ENCODE measurements at regions not wholly inside any gene's neighbourhood (a gene's known extent, or its start where the extent isn't known, plus 50 kb on each side); places are given as distances from the start of the nearest gene placed in this dataset.

- TF ChIP-seq CTCF (IDR thresholded peaks at IDR 0.05; ENCODE audit: insufficient read depth, low read length, poor library complexity, severe bottlenecking) = no peak
- Histone ChIP-seq H3K36me3 (ENCODE audit: control insufficient read depth, insufficient read depth, low read length) (no peaks in the 10 kb centered on the region), H3K27me3 (replicated peaks; ENCODE audit: control insufficient read depth, insufficient read depth, low read length) (no peaks in the 10 kb centered on the region), H3K4me3 (replicated peaks; ENCODE audit: low read depth, low read length) (no peak overlapping the region)
- DNase-seq (ENCODE audit: extremely low read depth, insufficient read length) = no peak
These were observed 975.9 kb downstream of the FLRT2 start for GRCh38 chr14:86505808-86506207.

DNA sequence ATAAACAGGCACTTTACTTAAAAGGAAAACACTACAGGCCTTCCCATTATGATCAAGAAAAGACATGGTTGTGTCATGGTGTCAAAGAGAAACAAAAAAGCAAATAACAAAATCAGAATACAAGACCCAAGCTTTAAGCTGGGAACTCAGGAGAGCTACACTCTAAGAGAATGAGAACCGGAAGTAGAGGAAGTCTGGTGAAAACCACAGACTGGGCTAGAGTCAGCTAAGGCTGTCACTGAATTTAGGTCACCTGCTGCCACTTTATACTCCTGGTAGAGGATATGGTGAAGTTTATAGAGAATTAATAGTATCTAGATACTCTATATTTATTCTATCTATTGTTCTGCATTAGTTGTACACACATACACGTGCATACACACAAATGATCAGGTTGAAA lies 971.7 kb downstream of the FLRT2 start:
- DNase-seq (ENCODE audit: extremely low read depth, insufficient read length) = no peak
- H3K36me3 ChIP-seq (ENCODE audit: control insufficient read depth, insufficient read depth, low read length) = no peaks in the 10 kb centered on the region
- TF ChIP-seq CTCF (IDR thresholded peaks at IDR 0.05; ENCODE audit: insufficient read depth, low read length, poor library complexity, severe bottlenecking) = no peak
- no peaks in the 10 kb centered on the region for H3K27me3 ChIP-seq (replicated peaks; ENCODE audit: control insufficient read depth, insufficient read depth, low read length)
- H3K4me3 ChIP-seq (replicated peaks; ENCODE audit: low read depth, low read length) = no peak overlapping the region

- H3K4me3 ChIP-seq (replicated peaks; ENCODE audit: low read depth, low read length) = no peak overlapping the region
- DNase-seq (ENCODE audit: extremely low read depth, insufficient read length) = no peak
- TF ChIP-seq CTCF (IDR thresholded peaks at IDR 0.05; ENCODE audit: insufficient read depth, low read length, poor library complexity, severe bottlenecking) = no peak
- H3K27me3 ChIP-seq (replicated peaks; ENCODE audit: control insufficient read depth, insufficient read depth, low read length) = no peaks in the 10 kb centered on the region
- no peaks in the 10 kb centered on the region for H3K36me3 ChIP-seq (ENCODE audit: control insufficient read depth, insufficient read depth, low read length)
These were observed 961.8 kb downstream of the FLRT2 start for GRCh38 chr14:86491743-86492142.

- no peak overlapping the region for H3K4me3 ChIP-seq (replicated peaks; ENCODE audit: low read depth, low read length)
- no peak for TF ChIP-seq CTCF (IDR thresholded peaks at IDR 0.05; ENCODE audit: insufficient read depth, low read length, poor library complexity, severe bottlenecking)
- H3K27me3 ChIP-seq (replicated peaks; ENCODE audit: control insufficient read depth, insufficient read depth, low read length) = no peaks in the 10 kb centered on the region
- no peak for DNase-seq (ENCODE audit: extremely low read depth, insufficient read length)
- no peaks in the 10 kb centered on the region for H3K36me3 ChIP-seq (ENCODE audit: control insufficient read depth, insufficient read depth, low read length)
These were observed 951.2 kb downstream of the FLRT2 start for GRCh38 chr14:86481104-86481503.

GRCh38 chr14:86464341-86464740 lies 934.4 kb downstream of the FLRT2 start:
- no peak for TF ChIP-seq CTCF (IDR thresholded peaks at IDR 0.05; ENCODE audit: insufficient read depth, low read length, poor library complexity, severe bottlenecking)
- no peak for DNase-seq (ENCODE audit: extremely low read depth, insufficient read length)
- H3K27me3 ChIP-seq (replicated peaks; ENCODE audit: control insufficient read depth, insufficient read depth, low read length) = no peaks in the 10 kb centered on the region
- no peaks in the 10 kb centered on the region for H3K36me3 ChIP-seq (ENCODE audit: control insufficient read depth, insufficient read depth, low read length)
- no peak overlapping the region for H3K4me3 ChIP-seq (replicated peaks; ENCODE audit: low read depth, low read length)

- H3K4me3 ChIP-seq (replicated peaks; ENCODE audit: low read depth, low read length) = no peak overlapping the region
- no peak for DNase-seq (ENCODE audit: extremely low read depth, insufficient read length)
- H3K36me3 ChIP-seq (ENCODE audit: control insufficient read depth, insufficient read depth, low read length) = no peaks in the 10 kb centered on the region
- no peak for TF ChIP-seq CTCF (IDR thresholded peaks at IDR 0.05; ENCODE audit: insufficient read depth, low read length, poor library complexity, severe bottlenecking)
- H3K27me3 ChIP-seq (replicated peaks; ENCODE audit: control insufficient read depth, insufficient read depth, low read length) = no peaks in the 10 kb centered on the region
These were observed 932.3 kb downstream of the FLRT2 start for GRCh38 chr14:86462193-86462753.
